Uterus (tissue), 2 donors: ENCODE measurements at regions not wholly inside any gene's neighbourhood (a gene's known extent, or its start where the extent isn't known, plus 50 kb on each side); places are given as distances from the start of the nearest gene placed in this dataset.

Source experiments
- POLR2A ChIP-seq, 2 donors: fragments of 450-650 bp; IDR thresholded peaks; one replicate each; pipeline ENCODE4 v1.6.1; 2016; ENCODE audit warnings: antibody characterized with exemption in 2 of 2, mild to moderate bottlenecking in 1 of 2, moderate library complexity in 1 of 2
- TF ChIP-seq, protein P1 (sequence below), 4 experiments: fragments of 200-600 bp in 2 of 4; fragments of 450-650 bp in 2 of 4; sonication (generic) in 2 of 4; IDR thresholded peaks; one replicate each; pipeline ENCODE4 v1.5.1; 2016 to 2019; ENCODE audit warnings: antibody characterized with exemption in 4 of 4, mild to moderate bottlenecking in 2 of 4, moderate library complexity in 1 of 4

DNA sequence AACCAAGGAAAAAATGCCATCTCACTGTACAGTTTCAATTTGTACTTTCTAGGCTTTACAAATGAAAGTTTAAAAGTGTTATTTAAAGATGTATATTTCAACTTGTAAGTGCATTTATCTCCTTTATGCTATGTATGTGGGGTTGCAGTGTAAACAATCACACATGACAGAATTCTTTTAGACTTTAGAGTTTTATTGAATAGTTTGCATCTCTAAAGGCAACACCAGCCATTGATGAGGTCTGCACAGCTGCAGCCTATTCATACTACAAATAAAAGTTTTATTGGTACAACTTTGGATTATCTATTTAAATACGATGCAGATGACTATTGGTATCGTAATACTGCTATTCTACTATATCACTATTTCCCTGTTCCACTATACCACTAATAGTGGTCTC is 894.4 kb upstream of the B3GALT2 start:
- TF ChIP-seq POLR2A (IDR thresholded peaks at IDR 0.05): no peak
- TF ChIP-seq, protein P1, sequence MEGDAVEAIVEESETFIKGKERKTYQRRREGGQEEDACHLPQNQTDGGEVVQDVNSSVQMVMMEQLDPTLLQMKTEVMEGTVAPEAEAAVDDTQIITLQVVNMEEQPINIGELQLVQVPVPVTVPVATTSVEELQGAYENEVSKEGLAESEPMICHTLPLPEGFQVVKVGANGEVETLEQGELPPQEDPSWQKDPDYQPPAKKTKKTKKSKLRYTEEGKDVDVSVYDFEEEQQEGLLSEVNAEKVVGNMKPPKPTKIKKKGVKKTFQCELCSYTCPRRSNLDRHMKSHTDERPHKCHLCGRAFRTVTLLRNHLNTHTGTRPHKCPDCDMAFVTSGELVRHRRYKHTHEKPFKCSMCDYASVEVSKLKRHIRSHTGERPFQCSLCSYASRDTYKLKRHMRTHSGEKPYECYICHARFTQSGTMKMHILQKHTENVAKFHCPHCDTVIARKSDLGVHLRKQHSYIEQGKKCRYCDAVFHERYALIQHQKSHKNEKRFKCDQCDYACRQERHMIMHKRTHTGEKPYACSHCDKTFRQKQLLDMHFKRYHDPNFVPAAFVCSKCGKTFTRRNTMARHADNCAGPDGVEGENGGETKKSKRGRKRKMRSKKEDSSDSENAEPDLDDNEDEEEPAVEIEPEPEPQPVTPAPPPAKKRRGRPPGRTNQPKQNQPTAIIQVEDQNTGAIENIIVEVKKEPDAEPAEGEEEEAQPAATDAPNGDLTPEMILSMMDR (IDR thresholded peaks at IDR 0.05): no peak
